HL-60 (cell line): ENCODE measurements at regions not wholly inside any gene's neighbourhood (a gene's known extent, or its start where the extent isn't known, plus 50 kb on each side); places are given as distances from the start of the nearest gene placed in this dataset.

Source experiments
- DNase-seq, 2 experiments: peaks; one replicate each; pipeline ENCODE4 v3.0.0-alpha.2; 2010 to 2020; ENCODE audit warnings: low read depth in 1 of 2, low spot score in 1 of 2
- H3K27ac ChIP-seq: fragments of 250-450 bp; sonication (Bioruptor Pico); replicated peaks from 2 replicates; pipeline ENCODE4 v1.5.1; 2020; ENCODE audit warnings: mild to moderate bottlenecking, moderate library complexity
- H3K27me3 ChIP-seq: fragments of 250-450 bp; sonication (Bioruptor Pico); 2 replicates; pipeline ENCODE4 v1.5.1; 2021; ENCODE audit warnings: mild to moderate bottlenecking, moderate library complexity; ENCODE audit not compliant: insufficient read depth, poor library complexity, severe bottlenecking
- H3K4me3 ChIP-seq: replicated peaks from 2 replicates; pipeline ENCODE4 v1.5.1; 2011; ENCODE audit warnings: mild to moderate bottlenecking, control low read depth, low read length; ENCODE audit not compliant: insufficient read depth
- GABPA ChIP-seq: IDR thresholded peaks from 2 replicates; pipeline ENCODE4 v1.6.1; 2012; ENCODE audit warnings: low read depth
- POLR2AphosphoS5 ChIP-seq: IDR thresholded peaks from 2 replicates; pipeline ENCODE4 v1.6.1; 2012; ENCODE audit warnings: low read depth
- SPI1 ChIP-seq: IDR thresholded peaks from 2 replicates; pipeline ENCODE4 v1.6.1; 2012; ENCODE audit warnings: low read depth, mild to moderate bottlenecking, borderline replicate concordance
- TF ChIP-seq, protein P1 (sequence below): IDR thresholded peaks from one replicate; pipeline ENCODE4 v1.5.1; 2011; ENCODE audit warnings: low read length, control low read depth, inconsistent platforms; ENCODE audit not compliant: insufficient read depth
- TF ChIP-seq, protein P2 (sequence below): IDR thresholded peaks from 2 replicates; pipeline ENCODE4 v1.6.1; 2012; ENCODE audit warnings: low read depth; ENCODE audit not compliant: insufficient replicate concordance

DNA sequence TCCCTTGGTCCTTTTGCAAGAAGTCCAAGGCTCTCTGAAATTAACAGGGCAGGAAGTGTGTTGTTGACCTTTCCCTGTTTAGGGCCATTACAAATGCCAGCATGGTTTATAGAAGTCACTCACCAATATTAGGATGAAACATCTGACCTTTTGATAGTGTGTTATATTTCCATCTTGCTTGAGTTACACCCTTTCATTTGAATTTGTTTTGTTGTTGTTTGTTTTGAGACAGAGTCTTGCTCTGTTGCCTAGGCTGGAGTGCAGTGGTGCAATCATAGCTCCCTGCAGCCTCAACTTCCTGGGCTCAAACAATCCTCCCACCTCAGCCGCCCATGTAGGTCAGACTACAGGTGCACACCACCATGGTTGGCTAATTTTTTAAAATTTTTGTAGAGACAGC, 241.1 kb upstream of the USP9Y start:
- Histone ChIP-seq H3K27me3 (no peaks in the 10 kb centered on the region), H3K27ac (no peak overlapping the region), H3K4me3 (no peak overlapping the region)
- no peak for DNase-seq
- TF ChIP-seq, protein P1, sequence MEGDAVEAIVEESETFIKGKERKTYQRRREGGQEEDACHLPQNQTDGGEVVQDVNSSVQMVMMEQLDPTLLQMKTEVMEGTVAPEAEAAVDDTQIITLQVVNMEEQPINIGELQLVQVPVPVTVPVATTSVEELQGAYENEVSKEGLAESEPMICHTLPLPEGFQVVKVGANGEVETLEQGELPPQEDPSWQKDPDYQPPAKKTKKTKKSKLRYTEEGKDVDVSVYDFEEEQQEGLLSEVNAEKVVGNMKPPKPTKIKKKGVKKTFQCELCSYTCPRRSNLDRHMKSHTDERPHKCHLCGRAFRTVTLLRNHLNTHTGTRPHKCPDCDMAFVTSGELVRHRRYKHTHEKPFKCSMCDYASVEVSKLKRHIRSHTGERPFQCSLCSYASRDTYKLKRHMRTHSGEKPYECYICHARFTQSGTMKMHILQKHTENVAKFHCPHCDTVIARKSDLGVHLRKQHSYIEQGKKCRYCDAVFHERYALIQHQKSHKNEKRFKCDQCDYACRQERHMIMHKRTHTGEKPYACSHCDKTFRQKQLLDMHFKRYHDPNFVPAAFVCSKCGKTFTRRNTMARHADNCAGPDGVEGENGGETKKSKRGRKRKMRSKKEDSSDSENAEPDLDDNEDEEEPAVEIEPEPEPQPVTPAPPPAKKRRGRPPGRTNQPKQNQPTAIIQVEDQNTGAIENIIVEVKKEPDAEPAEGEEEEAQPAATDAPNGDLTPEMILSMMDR, result no peak
- no peak for TF ChIP-seq POLR2AphosphoS5

DNA sequence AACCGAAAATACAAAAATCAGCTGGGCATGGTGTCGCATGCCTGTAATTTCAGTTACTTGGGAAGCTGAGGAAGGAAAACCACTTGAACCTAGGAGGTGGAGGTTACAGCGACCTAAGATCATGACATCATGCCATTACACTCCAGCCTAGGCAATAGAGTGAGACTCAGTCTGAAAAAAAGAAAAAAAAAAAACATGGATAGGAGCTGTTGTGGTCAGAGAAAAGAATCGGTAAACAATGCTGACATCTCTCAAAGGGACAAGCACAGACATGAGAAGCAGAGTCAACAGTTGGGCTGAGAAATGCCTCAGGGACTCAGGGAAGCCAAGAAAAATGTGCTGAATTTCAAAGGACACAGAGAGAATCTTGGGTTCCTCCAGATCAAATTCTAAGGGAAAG, 236.9 kb upstream of the USP9Y start:
- Histone ChIP-seq H3K27ac (no peak overlapping the region), H3K4me3 (no peak overlapping the region), H3K27me3 (no peaks in the 10 kb centered on the region)
- DNase-seq, result no peak
- TF ChIP-seq, protein P1, result no peak
- TF ChIP-seq SPI1, result no peak
- no peak for TF ChIP-seq POLR2AphosphoS5
- TF ChIP-seq GABPA, result no peak
- TF ChIP-seq, protein P2, sequence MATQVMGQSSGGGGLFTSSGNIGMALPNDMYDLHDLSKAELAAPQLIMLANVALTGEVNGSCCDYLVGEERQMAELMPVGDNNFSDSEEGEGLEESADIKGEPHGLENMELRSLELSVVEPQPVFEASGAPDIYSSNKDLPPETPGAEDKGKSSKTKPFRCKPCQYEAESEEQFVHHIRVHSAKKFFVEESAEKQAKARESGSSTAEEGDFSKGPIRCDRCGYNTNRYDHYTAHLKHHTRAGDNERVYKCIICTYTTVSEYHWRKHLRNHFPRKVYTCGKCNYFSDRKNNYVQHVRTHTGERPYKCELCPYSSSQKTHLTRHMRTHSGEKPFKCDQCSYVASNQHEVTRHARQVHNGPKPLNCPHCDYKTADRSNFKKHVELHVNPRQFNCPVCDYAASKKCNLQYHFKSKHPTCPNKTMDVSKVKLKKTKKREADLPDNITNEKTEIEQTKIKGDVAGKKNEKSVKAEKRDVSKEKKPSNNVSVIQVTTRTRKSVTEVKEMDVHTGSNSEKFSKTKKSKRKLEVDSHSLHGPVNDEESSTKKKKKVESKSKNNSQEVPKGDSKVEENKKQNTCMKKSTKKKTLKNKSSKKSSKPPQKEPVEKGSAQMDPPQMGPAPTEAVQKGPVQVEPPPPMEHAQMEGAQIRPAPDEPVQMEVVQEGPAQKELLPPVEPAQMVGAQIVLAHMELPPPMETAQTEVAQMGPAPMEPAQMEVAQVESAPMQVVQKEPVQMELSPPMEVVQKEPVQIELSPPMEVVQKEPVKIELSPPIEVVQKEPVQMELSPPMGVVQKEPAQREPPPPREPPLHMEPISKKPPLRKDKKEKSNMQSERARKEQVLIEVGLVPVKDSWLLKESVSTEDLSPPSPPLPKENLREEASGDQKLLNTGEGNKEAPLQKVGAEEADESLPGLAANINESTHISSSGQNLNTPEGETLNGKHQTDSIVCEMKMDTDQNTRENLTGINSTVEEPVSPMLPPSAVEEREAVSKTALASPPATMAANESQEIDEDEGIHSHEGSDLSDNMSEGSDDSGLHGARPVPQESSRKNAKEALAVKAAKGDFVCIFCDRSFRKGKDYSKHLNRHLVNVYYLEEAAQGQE, result no peak

DNA sequence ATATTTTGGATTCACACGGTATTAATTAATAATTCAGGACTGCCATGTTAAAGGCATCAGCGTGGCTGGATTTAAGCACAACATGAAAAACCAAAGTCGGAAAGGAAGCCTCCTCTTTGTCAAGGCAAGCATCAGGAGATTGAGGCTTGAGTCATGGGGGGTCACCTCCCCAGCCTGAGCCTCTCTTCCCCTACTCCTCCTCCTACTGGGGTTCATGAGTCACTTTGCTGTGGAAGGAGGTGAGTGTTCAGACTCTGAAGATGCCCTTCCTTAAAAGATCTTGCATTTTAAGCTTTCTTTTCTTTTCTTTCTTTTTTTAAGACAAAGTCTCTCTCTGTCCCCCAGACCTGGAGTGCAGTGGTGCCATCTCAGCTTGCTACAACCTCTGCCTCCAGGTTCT, 235.3 kb upstream of the USP9Y start:
- Histone ChIP-seq H3K27me3 (no peaks in the 10 kb centered on the region), H3K4me3 (no peak overlapping the region), H3K27ac (no peak overlapping the region)
- TF ChIP-seq, protein P2, result no peak
- no peak for DNase-seq

DNA sequence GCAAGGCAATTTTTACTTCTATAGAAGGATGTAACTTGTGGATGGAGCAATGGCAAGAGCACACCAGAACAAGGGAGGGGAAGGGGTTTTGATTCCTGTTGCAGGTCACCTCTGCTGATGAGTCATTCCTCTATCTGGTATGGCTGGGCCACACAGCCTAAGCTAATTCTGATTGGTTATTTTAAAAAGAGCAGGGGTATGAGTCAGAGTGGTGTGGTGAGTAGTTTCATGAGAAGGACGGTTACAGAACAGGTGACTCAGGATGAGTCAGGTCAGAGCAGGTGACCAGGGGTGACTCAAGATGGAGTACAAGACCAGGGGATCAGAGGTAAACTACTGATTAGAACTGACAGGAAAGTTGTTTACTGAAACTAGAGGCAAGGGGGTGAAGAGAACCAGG, 231.9 kb upstream of the USP9Y start:
- no peak for DNase-seq
- Histone ChIP-seq H3K27ac (no peak overlapping the region), H3K4me3 (no peak overlapping the region), H3K27me3 (no peaks in the 10 kb centered on the region)
- TF ChIP-seq, protein P1, result no peak
- TF ChIP-seq, protein P2, result no peak
